HG02610 (cell line): ENCODE measurements at regions not wholly inside any gene's neighbourhood (a gene's known extent, or its start where the extent isn't known, plus 50 kb on each side); places are given as distances from the start of the nearest gene placed in this dataset.
"Not testable (repeated sequence)": the region's sequence is repeated elsewhere in the genome, so short reads cannot be mapped to it uniquely, and the experiment has no call there.

Source experiments
- ATAC-seq: cut with Tn5 transposase; IDR thresholded peaks from one replicate; pipeline ENCODE4 v1.9.1; 2021; ENCODE audit warnings: mild to moderate bottlenecking, moderate library complexity; ENCODE audit not compliant: unreplicated experiment

GRCh38 chr18:76307293-76307690, 187.8 kb downstream of the ZNF516 start:
- ATAC-seq: peak; percentile 44

GRCh38 chr18:76306685-76307292, 188.3 kb downstream of the ZNF516 start:
- peak; percentile 82 for ATAC-seq

- ATAC-seq: no peak
Measured at GRCh38 chr18:76285866-76286265, 209.2 kb downstream of the ZNF516 start.

GRCh38 chr18:76281565-76281964, 213.5 kb downstream of the ZNF516 start:
- no peak for ATAC-seq

- no peak for ATAC-seq
Measured at GRCh38 chr18:76277801-76278200, 217.2 kb downstream of the ZNF516 start.

GRCh38 chr18:76275727-76276313, 219.2 kb downstream of the ZNF516 start:
- ATAC-seq: no peak

- ATAC-seq: no peak
Measured at GRCh38 chr18:76274468-76275289, 220.4 kb downstream of the ZNF516 start.

GRCh38 chr18:76273956-76274355, 221.1 kb downstream of the ZNF516 start:
- ATAC-seq: no peak

GRCh38 chr18:76273036-76273545, 222.0 kb downstream of the ZNF516 start:
- no peak for ATAC-seq

GRCh38 chr18:76267423-76267822, 227.6 kb downstream of the ZNF516 start:
- not testable (repeated sequence) for ATAC-seq

GRCh38 chr18:76266236-76266991, 228.6 kb downstream of the ZNF516 start:
- no peak for ATAC-seq

GRCh38 chr18:76265497-76266235, 229.4 kb downstream of the ZNF516 start:
- no peak for ATAC-seq

- ATAC-seq: no peak
Measured at GRCh38 chr18:76264876-76265250, 230.2 kb downstream of the ZNF516 start.

- ATAC-seq: no peak
Measured at GRCh38 chr18:76264198-76264875, 230.7 kb downstream of the ZNF516 start.

GRCh38 chr18:76263046-76264005, 231.7 kb downstream of the ZNF516 start:
- ATAC-seq: no peak

GRCh38 chr18:76260941-76261472, 234.0 kb downstream of the ZNF516 start:
- no peak for ATAC-seq

GRCh38 chr18:76259711-76260110, 235.3 kb downstream of the ZNF516 start:
- ATAC-seq: no peak

- ATAC-seq: no peak
Measured at GRCh38 chr18:76259096-76259495, 235.9 kb downstream of the ZNF516 start.
